Keratinocyte (primary cell): ENCODE measurements at regions not wholly inside any gene's neighbourhood (a gene's known extent, or its start where the extent isn't known, plus 50 kb on each side); places are given as distances from the start of the nearest gene placed in this dataset.
"Not testable (repeated sequence)": the region's sequence is repeated elsewhere in the genome, so short reads cannot be mapped to it uniquely, and the experiment has no call there.

Experiments used
- DNase-seq: peaks from one replicate; pipeline ENCODE4 v3.0.0-alpha.2; 2011; ENCODE audit warnings: low read depth, missing footprints, low spot score
- FAIRE-seq: peaks from 2 replicates; lab custom pipeline; 2011; peaks lifted over from hg19 to GRCh38; lab: Jason Lieb, UNC
- H2AFZ ChIP-seq: 2 replicates; pipeline ENCODE4 v1.6.0; 2012; ENCODE audit warnings: low read length, control low read depth, inconsistent platforms; ENCODE audit not compliant: control insufficient read depth
- H3K27ac ChIP-seq: 2 replicates; pipeline ENCODE4 v1.5.1; 2011; ENCODE audit warnings: low read length; ENCODE audit not compliant: control insufficient read depth, insufficient read depth
- H3K27me3 ChIP-seq: 3 replicates; pipeline ENCODE4 v1.6.0; 2011; ENCODE audit warnings: low read length; ENCODE audit not compliant: control insufficient read depth, insufficient read depth; ENCODE audit errors: extremely low read depth
- H3K36me3 ChIP-seq, 2 experiments: 2 replicates in 1 of 2; 3 replicates in 1 of 2; pipeline ENCODE4 v1.5.1; 2011; ENCODE audit warnings: low read length in 2 of 2, mild to moderate bottlenecking in 1 of 2; ENCODE audit not compliant: control insufficient read depth in 2 of 2, insufficient read depth in 2 of 2; ENCODE audit errors: extremely low read depth in 1 of 2
- H3K4me1 ChIP-seq: 3 replicates; pipeline ENCODE4 v1.5.1; 2011; ENCODE audit warnings: low read length; ENCODE audit not compliant: control insufficient read depth, insufficient read depth; ENCODE audit errors: extremely low read depth
- H3K4me2 ChIP-seq: 3 replicates; pipeline ENCODE4 v1.6.0; 2011; ENCODE audit warnings: low read depth, low read length; ENCODE audit not compliant: control insufficient read depth, insufficient read depth; ENCODE audit errors: extremely low read depth
- H3K4me3 ChIP-seq, 3 experiments: fragments of 200-600 bp in 1 of 3; sonication (generic) in 1 of 3; 2 replicates in 2 of 3; 3 replicates in 1 of 3; pipeline ENCODE4 v1.5.1; 2011 to 2016; ENCODE audit warnings: low read length in 3 of 3, mild to moderate bottlenecking in 3 of 3, control low read depth in 2 of 3, inconsistent platforms in 1 of 3, low read depth in 1 of 3, mixed read lengths in 1 of 3, mixed run types in 1 of 3, moderate library complexity in 1 of 3; ENCODE audit not compliant: control insufficient read depth in 2 of 3, insufficient read depth in 2 of 3; ENCODE audit errors: extremely low read depth in 1 of 3
- H3K79me2 ChIP-seq: 2 replicates; pipeline ENCODE4 v1.6.0; 2012; ENCODE audit warnings: low read length; ENCODE audit not compliant: control insufficient read depth, insufficient read depth
- H3K9ac ChIP-seq: 3 replicates; pipeline ENCODE4 v1.6.0; 2011; ENCODE audit warnings: low read length; ENCODE audit not compliant: control insufficient read depth, insufficient read depth; ENCODE audit errors: extremely low read depth
- H3K9me1 ChIP-seq: 3 replicates; pipeline ENCODE4 v1.6.0; 2011; ENCODE audit warnings: low read length; ENCODE audit not compliant: control insufficient read depth, insufficient read depth; ENCODE audit errors: extremely low read depth
- H3K9me3 ChIP-seq: 2 replicates; pipeline ENCODE4 v1.5.1; 2012; ENCODE audit warnings: low read depth, low read length; ENCODE audit not compliant: control insufficient read depth
- H4K20me1 ChIP-seq: 3 replicates; pipeline ENCODE4 v1.6.0; 2011; ENCODE audit warnings: low read length; ENCODE audit not compliant: control insufficient read depth, insufficient read depth; ENCODE audit errors: extremely low read depth
- CTCF ChIP-seq, 3 experiments: IDR thresholded peaks in 1 of 3; conservative IDR thresholded peaks in 1 of 3; optimal IDR thresholded peaks in 1 of 3; 2 replicates in 2 of 3; 3 replicates in 1 of 3; pipeline versions ENCODE3 to v1.5.1; 2011; ENCODE audit warnings: low read length in 3 of 3, mild to moderate bottlenecking in 3 of 3, moderate library complexity in 2 of 3, control low read depth in 1 of 3, inconsistent platforms in 1 of 3; ENCODE audit not compliant: insufficient read depth in 2 of 3; ENCODE audit errors: extremely low read depth in 1 of 3
- EZH2 ChIP-seq: IDR thresholded peaks from one replicate; pipeline ENCODE4 v1.6.1; 2012; ENCODE audit warnings: inconsistent platforms, mild to moderate bottlenecking, low read length, moderate library complexity
- dilution Hi-C: fragments of 300-500 bp; cut with MboI; formaldehyde crosslinking; loops from one replicate; pipeline ENCODE4 v1.7.0; 2020; ENCODE audit warnings: low sequenced_read_pairs; ENCODE audit not compliant: extremely low pct_ligation_motif_present

DNA sequence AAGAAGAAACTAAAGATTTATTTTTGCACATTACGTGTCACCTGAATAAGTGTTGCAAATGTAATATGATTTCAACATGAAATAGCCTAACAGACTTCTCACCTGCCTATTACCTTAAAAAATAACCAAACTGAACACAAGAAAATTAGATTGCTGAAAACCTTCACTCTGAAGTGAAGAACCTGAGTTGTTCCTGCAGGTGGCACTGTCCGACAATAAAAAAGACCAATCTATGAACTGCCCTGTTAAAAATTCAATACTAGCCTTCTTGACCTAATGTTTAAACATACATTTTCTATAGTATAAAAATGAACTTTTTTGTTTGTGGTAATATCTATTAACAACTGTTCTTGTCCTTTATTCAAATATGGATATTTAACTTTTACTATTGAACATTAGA is 69.2 kb upstream of the PNPLA4 start:
- no peaks in the 10 kb centered on the region for H3K27me3 ChIP-seq
- H3K9me1 ChIP-seq = no peaks in the 10 kb centered on the region
- dilution Hi-C loops = no loop called here
- no peak for TF ChIP-seq EZH2
- TF ChIP-seq CTCF (optimal IDR thresholded peaks at IDR 0.05 in 1 of 3, IDR thresholded peaks at IDR 0.05 in 1 of 3, conservative IDR thresholded peaks at IDR 0.05 in 1 of 3; ENCODE audit: extremely low read depth in 1 of 3, insufficient read depth in 2 of 3, low read length in 3 of 3) = peak in 2 of 3 experiments; percentile 34 to 49
- H2AFZ ChIP-seq = no peak overlapping the region
- H3K4me3 ChIP-seq = no peak overlapping the region
- no peak overlapping the region for H3K4me2 ChIP-seq
- H3K9me3 ChIP-seq = no peaks in the 10 kb centered on the region
- H3K36me3 ChIP-seq = no peaks in the 10 kb centered on the region
- no peak overlapping the region for H3K27ac ChIP-seq
- no peaks in the 10 kb centered on the region for H3K4me1 ChIP-seq
- no peaks in the 10 kb centered on the region for H3K79me2 ChIP-seq
- no peaks in the 10 kb centered on the region for H4K20me1 ChIP-seq
- peak; percentile 9 for FAIRE-seq
- DNase-seq = no peak
- no peak overlapping the region for H3K9ac ChIP-seq

DNA sequence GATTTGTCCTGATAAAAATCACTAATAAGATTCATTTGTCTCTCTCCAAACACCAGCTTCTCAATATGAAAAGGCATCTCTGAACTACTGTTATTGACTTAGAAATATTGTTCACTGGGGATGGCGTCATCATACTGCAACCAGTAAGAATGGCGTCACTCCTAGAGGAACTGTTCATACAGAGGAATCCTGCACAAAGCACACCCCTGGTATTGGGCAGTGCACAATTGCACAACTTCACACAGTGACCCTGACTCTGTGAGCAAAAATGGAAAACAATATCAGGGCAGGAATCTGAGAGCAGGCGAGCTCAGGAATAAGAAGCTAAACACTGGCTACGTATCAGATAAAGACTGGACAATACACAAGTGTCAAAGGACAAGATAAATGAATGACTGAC is 66.7 kb upstream of the PNPLA4 start:
- Histone ChIP-seq H2AFZ (no peak overlapping the region), H3K9me1 (no peaks in the 10 kb centered on the region), H3K4me1 (peaks cover 2% of the 10 kb centered on the region), H3K4me2 (no peak overlapping the region), H3K36me3 (no peaks in the 10 kb centered on the region), H4K20me1 (no peaks in the 10 kb centered on the region), H3K9me3 (peaks cover 2% of the 10 kb centered on the region), H3K27ac (no peak overlapping the region), H3K4me3 (no peak overlapping the region), H3K27me3 (no peaks in the 10 kb centered on the region), H3K9ac (no peak overlapping the region), H3K79me2 (no peaks in the 10 kb centered on the region)
- TF ChIP-seq EZH2 (no peak), CTCF (optimal IDR thresholded peaks at IDR 0.05 in 1 of 3, IDR thresholded peaks at IDR 0.05 in 1 of 3, conservative IDR thresholded peaks at IDR 0.05 in 1 of 3; ENCODE audit: extremely low read depth in 1 of 3, insufficient read depth in 2 of 3, low read length in 3 of 3) (no peak)
- DNase-seq (no peak), FAIRE-seq (no peak)
- dilution Hi-C loops = no loop called here

DNA sequence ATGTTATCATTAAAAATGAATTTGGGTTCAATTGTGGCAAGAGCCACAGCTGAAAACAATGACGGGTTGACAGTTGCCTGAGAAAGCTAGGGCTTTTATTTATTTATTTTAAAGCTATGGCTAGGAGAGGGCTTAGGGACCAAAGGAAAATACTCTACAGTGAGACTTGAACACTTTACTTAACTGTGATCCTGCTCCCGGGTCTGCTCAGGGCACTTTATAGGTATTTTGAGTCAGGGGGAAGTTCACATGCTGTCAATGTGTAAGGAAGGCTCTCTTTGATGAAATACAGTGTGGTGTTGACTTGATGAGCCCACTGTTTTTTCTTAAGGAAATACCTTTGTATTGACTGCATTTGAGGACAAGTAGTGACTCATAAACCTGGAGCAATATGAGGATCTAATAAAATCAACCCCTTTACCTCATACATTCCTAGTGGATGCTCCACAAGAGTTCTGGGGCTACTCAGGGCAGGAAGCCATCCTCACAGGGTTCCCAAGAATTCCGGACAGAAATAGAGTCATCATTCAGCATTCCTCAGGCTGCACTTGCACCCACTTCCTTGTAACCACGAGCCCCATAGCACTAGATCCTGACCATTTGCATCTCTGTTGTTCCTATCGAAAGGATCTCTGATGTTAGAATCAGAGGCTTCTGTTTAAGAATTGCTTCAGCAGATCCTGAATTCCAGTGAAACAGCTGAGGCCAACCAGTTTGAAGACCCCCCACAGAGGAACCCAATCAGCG is 61.0 kb upstream of the PNPLA4 start:
- H3K4me3 ChIP-seq, dilution Hi-C loops: not testable (repeated sequence)
- FAIRE-seq = peak; percentile 99

More for the DNA sequence above, 61.0 kb upstream of the PNPLA4 start:
- H3K9me3 ChIP-seq, H4K20me1 ChIP-seq, H3K79me2 ChIP-seq, H3K36me3 ChIP-seq, H2AFZ ChIP-seq, H3K27me3 ChIP-seq, H3K9me1 ChIP-seq: not testable (repeated sequence)
- Histone ChIP-seq H3K4me2 (peak overlapping the region; percentile 63), H3K27ac (peak overlapping the region; percentile 45), H3K9ac (peak overlapping the region; percentile 41), H3K4me1 (peaks cover 33% of the 10 kb centered on the region)
- peak; percentile 40 for DNase-seq
